HEK293T (cell line): ENCODE measurements at regions not wholly inside any gene's neighbourhood (a gene's known extent, or its start where the extent isn't known, plus 50 kb on each side); places are given as distances from the start of the nearest gene placed in this dataset.

Experiments used
- ARNT ChIP-seq: fragments of 450-650 bp; IDR thresholded peaks from 2 replicates; pipeline ENCODE4 v1.6.1; 2017; ENCODE audit warnings: mild to moderate bottlenecking
- BHLHE40 ChIP-seq: fragments of 450-650 bp; IDR thresholded peaks from 2 replicates; pipeline ENCODE4 v1.6.1; 2016; ENCODE audit warnings: mild to moderate bottlenecking, moderate library complexity, borderline replicate concordance
- CTBP1 ChIP-seq: fragments of 450-650 bp; IDR thresholded peaks from 2 replicates; pipeline ENCODE4 v1.6.1; 2016; ENCODE audit warnings: borderline replicate concordance
- ELF4 ChIP-seq: fragments of 450-650 bp; IDR thresholded peaks from 2 replicates; pipeline ENCODE4 v1.6.1; 2017; ENCODE audit warnings: antibody characterized with exemption
- FOXA1 ChIP-seq: fragments of 450-650 bp; IDR thresholded peaks from 2 replicates; pipeline ENCODE4 v1.6.1; 2016; ENCODE audit warnings: mild to moderate bottlenecking
- FOXM1 ChIP-seq: fragments of 450-650 bp; IDR thresholded peaks from 2 replicates; pipeline ENCODE4 v1.6.1; 2017; ENCODE audit warnings: mild to moderate bottlenecking, borderline replicate concordance
- HDGF ChIP-seq: fragments of 450-650 bp; IDR thresholded peaks from 2 replicates; pipeline ENCODE4 v1.6.1; 2017; ENCODE audit warnings: antibody characterized with exemption, borderline replicate concordance
- NFRKB ChIP-seq: fragments of 450-650 bp; IDR thresholded peaks from 2 replicates; pipeline ENCODE4 v1.6.1; 2016; ENCODE audit warnings: mild to moderate bottlenecking, moderate library complexity
- SP1 ChIP-seq: fragments of 450-650 bp; IDR thresholded peaks from 2 replicates; pipeline ENCODE4 v1.6.1; 2017
- TF ChIP-seq, protein P1 (sequence below): fragments of 450-650 bp; IDR thresholded peaks from 2 replicates; pipeline ENCODE4 v1.6.1; 2016

DNA sequence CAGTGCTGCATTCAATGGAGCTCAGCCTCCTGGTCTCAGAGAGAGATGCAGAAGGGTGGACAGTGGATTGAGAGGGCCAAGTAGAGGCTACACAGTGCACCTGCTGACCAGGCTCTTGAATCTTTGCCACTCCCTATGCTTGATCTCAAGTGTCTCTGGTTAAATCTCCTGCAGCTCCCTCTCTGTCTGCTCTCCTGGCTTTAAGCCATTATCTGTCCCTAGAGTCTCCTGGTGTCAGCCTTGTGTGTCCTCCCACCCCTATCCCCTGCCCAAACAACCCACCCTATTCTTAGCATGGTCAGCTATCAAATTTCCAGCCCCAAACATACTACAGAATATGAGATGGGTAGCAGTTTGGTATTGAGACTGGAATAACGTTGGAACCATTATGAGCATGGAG, 479.3 kb upstream of the CELF2 start:
- TF ChIP-seq BHLHE40 (no peak), ELF4 (no peak), NFRKB (no peak), ARNT (no peak), SP1 (no peak), HDGF (no peak), CTBP1 (no peak), FOXA1 (no peak), FOXM1 (no peak)
- TF ChIP-seq, protein P1, sequence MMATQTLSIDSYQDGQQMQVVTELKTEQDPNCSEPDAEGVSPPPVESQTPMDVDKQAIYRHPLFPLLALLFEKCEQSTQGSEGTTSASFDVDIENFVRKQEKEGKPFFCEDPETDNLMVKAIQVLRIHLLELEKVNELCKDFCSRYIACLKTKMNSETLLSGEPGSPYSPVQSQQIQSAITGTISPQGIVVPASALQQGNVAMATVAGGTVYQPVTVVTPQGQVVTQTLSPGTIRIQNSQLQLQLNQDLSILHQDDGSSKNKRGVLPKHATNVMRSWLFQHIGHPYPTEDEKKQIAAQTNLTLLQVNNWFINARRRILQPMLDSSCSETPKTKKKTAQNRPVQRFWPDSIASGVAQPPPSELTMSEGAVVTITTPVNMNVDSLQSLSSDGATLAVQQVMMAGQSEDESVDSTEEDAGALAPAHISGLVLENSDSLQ = no peak
